22Rv1 (cell line): ENCODE measurements at regions not wholly inside any gene's neighbourhood (a gene's known extent, or its start where the extent isn't known, plus 50 kb on each side); places are given as distances from the start of the nearest gene placed in this dataset.

Source experiments
- H3K27ac ChIP-seq: fragments of 450-650 bp; 2 replicates; pipeline ENCODE4 v1.5.1; 2017
- CTCF ChIP-seq: fragments of 450-650 bp; IDR thresholded peaks from 2 replicates; pipeline ENCODE4 v1.5.1; 2017; ENCODE audit warnings: mild to moderate bottlenecking
- ZFX ChIP-seq: fragments of 450-650 bp; IDR thresholded peaks from 2 replicates; pipeline ENCODE4 v1.6.1; 2017; ENCODE audit warnings: antibody characterized with exemption, borderline replicate concordance

- TF ChIP-seq CTCF (0 out of 2 replicates have a peak, but pooled peaks have one; percentile 8), ZFX (no peak)
- H3K27ac ChIP-seq = no peak overlapping the region
Measured at GRCh38 chr3:98991393-98991792, 89.9 kb upstream of the DCBLD2 start.

- TF ChIP-seq ZFX = no peak
- no peak overlapping the region for H3K27ac ChIP-seq
Measured at GRCh38 chr3:98990657-98991056, 89.2 kb upstream of the DCBLD2 start.

GRCh38 chr3:98986073-98986472 lies 84.6 kb upstream of the DCBLD2 start:
- no peak overlapping the region for H3K27ac ChIP-seq
- TF ChIP-seq ZFX = no peak
- TF ChIP-seq CTCF = no peak

- TF ChIP-seq CTCF (no peak), ZFX (no peak)
- no peak overlapping the region for H3K27ac ChIP-seq
Measured at GRCh38 chr3:98985431-98985830, 83.9 kb upstream of the DCBLD2 start.

GRCh38 chr3:98984024-98984423 lies 82.5 kb upstream of the DCBLD2 start:
- TF ChIP-seq ZFX (no peak), CTCF (no peak)
- H3K27ac ChIP-seq = no peak overlapping the region

GRCh38 chr3:98982351-98982750 lies 80.9 kb upstream of the DCBLD2 start:
- H3K27ac ChIP-seq = no peak overlapping the region
- TF ChIP-seq CTCF (no peak), ZFX (no peak)

GRCh38 chr3:98980915-98981596 lies 79.6 kb upstream of the DCBLD2 start:
- TF ChIP-seq ZFX (no peak), CTCF (no peak)
- no peak overlapping the region for H3K27ac ChIP-seq

GRCh38 chr3:98979296-98979695 lies 77.8 kb upstream of the DCBLD2 start:
- TF ChIP-seq CTCF (no peak), ZFX (no peak)
- no peak overlapping the region for H3K27ac ChIP-seq
